ENCODE measurements at regions not wholly inside any gene's neighbourhood (a gene's known extent, or its start where the extent isn't known, plus 50 kb on each side); places are given as distances from the start of the nearest gene placed in this dataset.

GRCh38 chr11:120030411-120030810, 107.5 kb downstream of the TRIM29 start (continued):
- TF ChIP-seq, protein P1, sequence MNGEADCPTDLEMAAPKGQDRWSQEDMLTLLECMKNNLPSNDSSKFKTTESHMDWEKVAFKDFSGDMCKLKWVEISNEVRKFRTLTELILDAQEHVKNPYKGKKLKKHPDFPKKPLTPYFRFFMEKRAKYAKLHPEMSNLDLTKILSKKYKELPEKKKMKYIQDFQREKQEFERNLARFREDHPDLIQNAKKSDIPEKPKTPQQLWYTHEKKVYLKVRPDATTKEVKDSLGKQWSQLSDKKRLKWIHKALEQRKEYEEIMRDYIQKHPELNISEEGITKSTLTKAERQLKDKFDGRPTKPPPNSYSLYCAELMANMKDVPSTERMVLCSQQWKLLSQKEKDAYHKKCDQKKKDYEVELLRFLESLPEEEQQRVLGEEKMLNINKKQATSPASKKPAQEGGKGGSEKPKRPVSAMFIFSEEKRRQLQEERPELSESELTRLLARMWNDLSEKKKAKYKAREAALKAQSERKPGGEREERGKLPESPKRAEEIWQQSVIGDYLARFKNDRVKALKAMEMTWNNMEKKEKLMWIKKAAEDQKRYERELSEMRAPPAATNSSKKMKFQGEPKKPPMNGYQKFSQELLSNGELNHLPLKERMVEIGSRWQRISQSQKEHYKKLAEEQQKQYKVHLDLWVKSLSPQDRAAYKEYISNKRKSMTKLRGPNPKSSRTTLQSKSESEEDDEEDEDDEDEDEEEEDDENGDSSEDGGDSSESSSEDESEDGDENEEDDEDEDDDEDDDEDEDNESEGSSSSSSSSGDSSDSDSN (IDR thresholded peaks at IDR 0.05; ENCODE audit: borderline replicate concordance in 1 of 2, low read depth in 2 of 2, low read length in 2 of 2): no peak

DNA sequence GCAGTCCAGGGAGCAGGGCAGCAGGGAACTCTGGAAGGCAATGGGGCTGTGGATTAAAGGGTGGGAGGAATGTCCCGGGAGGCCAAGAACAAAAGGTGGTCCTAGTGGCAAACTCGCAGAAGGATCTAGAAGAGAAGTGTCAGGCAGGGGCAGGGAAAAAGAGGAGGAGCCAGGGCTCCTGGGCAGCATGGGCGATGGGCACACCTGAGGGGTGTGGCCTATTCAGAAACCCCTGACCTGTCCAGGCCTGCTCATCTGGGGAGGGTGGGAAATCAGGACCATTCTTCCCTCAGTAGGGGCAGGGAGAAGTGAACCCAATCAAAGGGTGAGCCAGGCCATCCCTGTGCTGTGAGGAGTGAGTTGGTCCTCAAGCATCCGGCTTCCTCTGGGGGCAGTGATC, 108.6 kb downstream of the TRIM29 start:
- H3K9ac ChIP-seq (ENCODE audit: insufficient read depth in 1 of 2, low read depth in 2 of 2, low read length in 2 of 2): no peak overlapping the region
- H4K20me1 ChIP-seq (replicated peaks; ENCODE audit: control insufficient read depth, insufficient read depth, low read length): no peaks in the 10 kb centered on the region
- no peak for FAIRE-seq
- no peak overlapping the region for H3K27ac ChIP-seq (ENCODE audit: extremely low read depth, low read depth, low read length)
- no peaks in the 10 kb centered on the region for H3K79me2 ChIP-seq (ENCODE audit: control insufficient read depth, insufficient read depth, low read length)
- in situ Hi-C loops (cut with MboI): no loop called here
- BruUV-seq (replicated peaks): no TSS peak
- POLR2A ChIA-PET: interaction anchor here (0.6 kb wide), 1 partner anchor 66 kb away, joined by 3 read pairs; no protein-coding TSS in a partner anchor
- peaks cover 0 to 26% of the 10 kb centered on the region in 2 experiments; a peak in 3 of 5 replicates for H3K27me3 ChIP-seq (ENCODE audit: control insufficient read depth in 2 of 2, insufficient read depth in 2 of 2, low read length in 2 of 2)
- no peaks in the 10 kb centered on the region for H3K36me3 ChIP-seq (ENCODE audit: control insufficient read depth, insufficient read depth, low read length)
- DNase-seq (ENCODE audit: extremely low read depth in 1 of 4, low spot score in 3 of 4): no peak
- H3K4me3 ChIP-seq: no peak overlapping the region
- no peak overlapping the region for H3K4me2 ChIP-seq (ENCODE audit: insufficient read depth, low read length)
- no peak overlapping the region for H2AFZ ChIP-seq (ENCODE audit: low read depth, low read length)
- 0% methylated on average over 4 of the region's 4 CpGs for WGBS (ENCODE audit: insufficient coverage, low coverage, missing lambda C conversion rate)
- intact Hi-C loops (cut with micrococcal nuclease): no loop called here
- H3K4me1 ChIP-seq (replicated peaks in 1 of 2; ENCODE audit: control insufficient read depth in 2 of 2, insufficient read depth in 2 of 2, low read length in 2 of 2): no peaks in the 10 kb centered on the region
- no peaks in the 10 kb centered on the region for H3K9me3 ChIP-seq (replicated peaks; ENCODE audit: control insufficient read depth, insufficient read depth, low read depth, low read length)
- H3K9me1 ChIP-seq (ENCODE audit: control insufficient read depth, insufficient read depth, low read length): no peaks in the 10 kb centered on the region
- ATAC-seq: no peak
- CTCF ChIA-PET (ENCODE audit: low intra/inter-chr PET ratio): no interaction called here
- TF ChIP-seq CEBPB (tag; IDR thresholded peaks at IDR 0.05) (no peak), RBM25 (IDR thresholded peaks at IDR 0.05; ENCODE audit: low read depth, low read length, severe bottlenecking) (no peak), ZBTB5 (IDR thresholded peaks at IDR 0.05) (no peak), POLR2A (conservative IDR thresholded peaks at IDR 0.05) (no peak), HMG20B (CRISPR knock-in tag; IDR thresholded peaks at IDR 0.05) (no peak), ZNF24 (IDR thresholded peaks at IDR 0.05) (no peak), RHOXF2B (CRISPR knock-in tag; conservative IDR thresholded peaks at IDR 0.05) (no peak), HNRNPUL1 (IDR thresholded peaks at IDR 0.05; ENCODE audit: low read length) (no peak), IRF2 (CRISPR knock-in tag; IDR thresholded peaks at IDR 0.05) (no peak), CTCF (IDR thresholded peaks at IDR 0.05 in 2 of 3, conservative IDR thresholded peaks at IDR 0.05 in 1 of 3; ENCODE audit: insufficient read depth in 2 of 3, low read depth in 1 of 3, low read length in 3 of 3) (no peak), NFIC (IDR thresholded peaks at IDR 0.05) (no peak), RAD21 (CRISPR knock-in tag; conservative IDR thresholded peaks at IDR 0.05 in 1 of 2, IDR thresholded peaks at IDR 0.05 in 1 of 2) (no peak), ETV6 (IDR thresholded peaks at IDR 0.05; ENCODE audit: borderline replicate concordance in 1 of 2, low read depth in 2 of 2, low read length in 1 of 2) (no peak), ETV6 (CRISPR knock-in tag; IDR thresholded peaks at IDR 0.05; ENCODE audit: borderline replicate concordance) (no peak)

All from K562 (cell line).